GM12872 (cell line): ENCODE measurements at regions not wholly inside any gene's neighbourhood (a gene's known extent, or its start where the extent isn't known, plus 50 kb on each side); places are given as distances from the start of the nearest gene placed in this dataset.

Source experiments
- TF ChIP-seq, protein P1 (sequence below): IDR thresholded peaks from 3 replicates; pipeline ENCODE4 v1.5.1; 2011; ENCODE audit warnings: low read depth, mild to moderate bottlenecking, low read length, moderate library complexity; ENCODE audit not compliant: insufficient read depth

- TF ChIP-seq, protein P1, sequence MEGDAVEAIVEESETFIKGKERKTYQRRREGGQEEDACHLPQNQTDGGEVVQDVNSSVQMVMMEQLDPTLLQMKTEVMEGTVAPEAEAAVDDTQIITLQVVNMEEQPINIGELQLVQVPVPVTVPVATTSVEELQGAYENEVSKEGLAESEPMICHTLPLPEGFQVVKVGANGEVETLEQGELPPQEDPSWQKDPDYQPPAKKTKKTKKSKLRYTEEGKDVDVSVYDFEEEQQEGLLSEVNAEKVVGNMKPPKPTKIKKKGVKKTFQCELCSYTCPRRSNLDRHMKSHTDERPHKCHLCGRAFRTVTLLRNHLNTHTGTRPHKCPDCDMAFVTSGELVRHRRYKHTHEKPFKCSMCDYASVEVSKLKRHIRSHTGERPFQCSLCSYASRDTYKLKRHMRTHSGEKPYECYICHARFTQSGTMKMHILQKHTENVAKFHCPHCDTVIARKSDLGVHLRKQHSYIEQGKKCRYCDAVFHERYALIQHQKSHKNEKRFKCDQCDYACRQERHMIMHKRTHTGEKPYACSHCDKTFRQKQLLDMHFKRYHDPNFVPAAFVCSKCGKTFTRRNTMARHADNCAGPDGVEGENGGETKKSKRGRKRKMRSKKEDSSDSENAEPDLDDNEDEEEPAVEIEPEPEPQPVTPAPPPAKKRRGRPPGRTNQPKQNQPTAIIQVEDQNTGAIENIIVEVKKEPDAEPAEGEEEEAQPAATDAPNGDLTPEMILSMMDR = no peak
Observed at GRCh38 chr5:74094782-74095108, 468.7 kb downstream of the ARHGEF28 start.

DNA sequence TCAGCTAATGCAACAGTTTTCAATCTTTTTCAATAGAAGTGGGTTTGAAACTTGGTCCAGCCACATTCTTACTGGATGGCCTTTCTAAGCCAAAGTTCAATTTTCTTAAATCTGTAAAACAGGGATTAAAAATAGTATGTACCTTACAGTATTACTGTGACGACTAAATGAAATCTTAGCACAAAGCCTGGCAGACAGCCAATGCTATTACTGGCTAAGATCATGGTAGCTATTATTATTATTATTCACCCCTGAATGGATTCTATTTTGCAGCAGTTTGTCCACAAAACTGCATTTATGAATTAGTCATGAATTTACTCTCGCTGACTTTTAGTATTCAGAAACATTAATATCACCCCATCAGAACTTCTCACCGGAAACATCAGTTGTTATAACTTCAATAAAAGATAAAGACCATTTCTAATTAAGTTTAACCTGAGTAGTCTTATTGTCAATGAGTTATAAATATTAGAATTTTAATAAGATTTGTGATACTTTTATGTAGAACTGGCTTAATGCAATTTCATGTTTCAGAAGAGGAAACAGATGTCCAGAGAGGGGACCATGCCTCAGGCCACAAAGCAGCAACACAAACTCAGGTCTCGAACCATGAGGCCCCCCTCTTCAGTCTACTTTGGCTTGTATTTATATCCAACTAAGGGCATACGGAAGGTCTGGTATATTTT lies 468.2 kb downstream of the ARHGEF28 start:
- TF ChIP-seq, protein P1 = no peak

DNA sequence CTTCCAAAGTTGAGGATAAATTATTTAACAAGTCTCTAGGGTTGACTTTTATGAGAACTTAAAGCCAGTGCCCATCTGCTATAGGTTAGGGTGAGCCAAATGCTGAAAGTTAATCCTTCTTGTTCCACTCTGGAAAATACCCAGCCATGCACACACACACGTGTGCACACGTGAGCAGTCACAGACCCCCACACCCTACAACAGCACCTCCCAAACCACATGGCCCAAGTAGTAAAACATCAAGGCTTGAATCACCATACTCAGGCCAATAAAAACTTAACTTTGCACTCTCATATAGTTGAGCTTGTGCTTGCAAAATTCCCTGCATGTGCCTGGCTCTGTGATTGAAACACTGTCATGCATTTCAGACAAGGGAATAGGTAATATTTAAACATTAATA lies 467.6 kb downstream of the ARHGEF28 start:
- TF ChIP-seq, protein P1 = no peak

GRCh38 chr5:74092766-74093165 lies 466.8 kb downstream of the ARHGEF28 start:
- TF ChIP-seq, protein P1 = no peak

GRCh38 chr5:74085782-74086181 lies 459.8 kb downstream of the ARHGEF28 start:
- TF ChIP-seq, protein P1 = no peak

DNA sequence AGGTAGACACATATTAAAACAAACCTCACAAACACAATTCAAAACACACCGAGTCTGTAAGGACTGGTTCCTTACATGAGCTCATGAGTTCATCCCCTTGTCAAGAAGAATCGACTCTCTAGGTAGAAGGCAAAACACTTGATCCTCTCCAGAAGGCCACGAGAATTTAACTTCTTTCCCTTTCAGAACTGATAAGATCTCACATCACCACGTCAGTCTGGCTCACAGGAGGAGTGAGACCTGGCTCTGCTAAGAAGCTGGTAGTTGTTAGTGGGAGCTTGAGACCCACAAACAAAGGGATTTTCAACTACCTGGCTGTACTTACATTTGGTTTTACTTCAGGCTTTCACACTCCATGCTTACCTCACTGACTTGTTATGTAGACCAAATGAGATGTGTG lies 459.2 kb downstream of the ARHGEF28 start:
- TF ChIP-seq, protein P1 = no peak

- TF ChIP-seq, protein P1 = no peak
Observed at GRCh38 chr5:74083096-74083791, 457.2 kb downstream of the ARHGEF28 start.
